ENCODE measurements at regions not wholly inside any gene's neighbourhood (a gene's known extent, or its start where the extent isn't known, plus 50 kb on each side); places are given as distances from the start of the nearest gene placed in this dataset.

DNA sequence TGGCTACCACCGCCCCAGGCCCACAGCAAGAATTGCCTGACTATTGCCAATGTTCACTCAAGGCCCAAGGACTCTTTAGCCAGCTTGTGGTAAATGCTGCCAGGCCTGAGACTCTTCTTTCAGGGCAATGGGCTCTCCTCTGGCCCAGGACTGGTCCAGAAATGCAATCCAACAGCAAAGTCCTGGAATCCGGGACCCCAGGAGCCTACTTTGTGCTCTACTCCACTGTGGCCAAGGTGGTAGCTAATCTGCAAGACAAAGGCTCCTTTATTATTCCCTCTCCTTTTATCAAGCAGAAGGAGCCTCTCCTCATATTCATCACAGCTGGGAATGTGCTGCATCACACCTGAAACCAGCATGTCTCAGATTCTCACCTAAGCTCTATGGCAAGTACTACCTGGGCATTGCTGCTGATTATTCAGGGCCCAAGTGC is 107.6 kb upstream of the PRSS58 start:
- no peak for TF ChIP-seq NFKBIZ (CRISPR knock-in tag; IDR thresholded peaks at IDR 0.05)
- TF ChIP-seq, protein P1, sequence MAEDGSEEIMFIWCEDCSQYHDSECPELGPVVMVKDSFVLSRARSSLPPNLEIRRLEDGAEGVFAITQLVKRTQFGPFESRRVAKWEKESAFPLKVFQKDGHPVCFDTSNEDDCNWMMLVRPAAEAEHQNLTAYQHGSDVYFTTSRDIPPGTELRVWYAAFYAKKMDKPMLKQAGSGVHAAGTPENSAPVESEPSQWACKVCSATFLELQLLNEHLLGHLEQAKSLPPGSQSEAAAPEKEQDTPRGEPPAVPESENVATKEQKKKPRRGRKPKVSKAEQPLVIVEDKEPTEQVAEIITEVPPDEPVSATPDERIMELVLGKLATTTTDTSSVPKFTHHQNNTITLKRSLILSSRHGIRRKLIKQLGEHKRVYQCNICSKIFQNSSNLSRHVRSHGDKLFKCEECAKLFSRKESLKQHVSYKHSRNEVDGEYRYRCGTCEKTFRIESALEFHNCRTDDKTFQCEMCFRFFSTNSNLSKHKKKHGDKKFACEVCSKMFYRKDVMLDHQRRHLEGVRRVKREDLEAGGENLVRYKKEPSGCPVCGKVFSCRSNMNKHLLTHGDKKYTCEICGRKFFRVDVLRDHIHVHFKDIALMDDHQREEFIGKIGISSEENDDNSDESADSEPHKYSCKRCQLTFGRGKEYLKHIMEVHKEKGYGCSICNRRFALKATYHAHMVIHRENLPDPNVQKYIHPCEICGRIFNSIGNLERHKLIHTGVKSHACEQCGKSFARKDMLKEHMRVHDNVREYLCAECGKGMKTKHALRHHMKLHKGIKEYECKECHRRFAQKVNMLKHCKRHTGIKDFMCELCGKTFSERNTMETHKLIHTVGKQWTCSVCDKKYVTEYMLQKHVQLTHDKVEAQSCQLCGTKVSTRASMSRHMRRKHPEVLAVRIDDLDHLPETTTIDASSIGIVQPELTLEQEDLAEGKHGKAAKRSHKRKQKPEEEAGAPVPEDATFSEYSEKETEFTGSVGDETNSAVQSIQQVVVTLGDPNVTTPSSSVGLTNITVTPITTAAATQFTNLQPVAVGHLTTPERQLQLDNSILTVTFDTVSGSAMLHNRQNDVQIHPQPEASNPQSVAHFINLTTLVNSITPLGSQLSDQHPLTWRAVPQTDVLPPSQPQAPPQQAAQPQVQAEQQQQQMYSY (CRISPR knock-in tag; IDR thresholded peaks at IDR 0.05) = no peak
- no peak for TF ChIP-seq POLR2A (IDR thresholded peaks at IDR 0.05; ENCODE audit: insufficient read depth in 1 of 2, low read depth in 2 of 2, low read length in 2 of 2)
- TF ChIP-seq MXI1 (IDR thresholded peaks at IDR 0.05; ENCODE audit: borderline replicate concordance, low read depth, low read length) = no peak
- no peak for TF ChIP-seq YY1 (IDR thresholded peaks at IDR 0.05; ENCODE audit: insufficient read depth, insufficient replicate concordance, low read depth, low read length)
- no peak for TF ChIP-seq ZNF468 (CRISPR knock-in tag; IDR thresholded peaks at IDR 0.05)
- TF ChIP-seq FOXM1 (CRISPR knock-in tag; IDR thresholded peaks at IDR 0.05) = no peak
- no peak for TF ChIP-seq DMAP1 (CRISPR knock-in tag; IDR thresholded peaks at IDR 0.05)
- TF ChIP-seq, protein P2, sequence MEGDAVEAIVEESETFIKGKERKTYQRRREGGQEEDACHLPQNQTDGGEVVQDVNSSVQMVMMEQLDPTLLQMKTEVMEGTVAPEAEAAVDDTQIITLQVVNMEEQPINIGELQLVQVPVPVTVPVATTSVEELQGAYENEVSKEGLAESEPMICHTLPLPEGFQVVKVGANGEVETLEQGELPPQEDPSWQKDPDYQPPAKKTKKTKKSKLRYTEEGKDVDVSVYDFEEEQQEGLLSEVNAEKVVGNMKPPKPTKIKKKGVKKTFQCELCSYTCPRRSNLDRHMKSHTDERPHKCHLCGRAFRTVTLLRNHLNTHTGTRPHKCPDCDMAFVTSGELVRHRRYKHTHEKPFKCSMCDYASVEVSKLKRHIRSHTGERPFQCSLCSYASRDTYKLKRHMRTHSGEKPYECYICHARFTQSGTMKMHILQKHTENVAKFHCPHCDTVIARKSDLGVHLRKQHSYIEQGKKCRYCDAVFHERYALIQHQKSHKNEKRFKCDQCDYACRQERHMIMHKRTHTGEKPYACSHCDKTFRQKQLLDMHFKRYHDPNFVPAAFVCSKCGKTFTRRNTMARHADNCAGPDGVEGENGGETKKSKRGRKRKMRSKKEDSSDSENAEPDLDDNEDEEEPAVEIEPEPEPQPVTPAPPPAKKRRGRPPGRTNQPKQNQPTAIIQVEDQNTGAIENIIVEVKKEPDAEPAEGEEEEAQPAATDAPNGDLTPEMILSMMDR (CRISPR knock-in tag; IDR thresholded peaks at IDR 0.05) = no peak
- no peak for TF ChIP-seq MTA3 (CRISPR knock-in tag; IDR thresholded peaks at IDR 0.05)
- no peak for TF ChIP-seq RARA (CRISPR knock-in tag; IDR thresholded peaks at IDR 0.05)
- TF ChIP-seq, protein P3, sequence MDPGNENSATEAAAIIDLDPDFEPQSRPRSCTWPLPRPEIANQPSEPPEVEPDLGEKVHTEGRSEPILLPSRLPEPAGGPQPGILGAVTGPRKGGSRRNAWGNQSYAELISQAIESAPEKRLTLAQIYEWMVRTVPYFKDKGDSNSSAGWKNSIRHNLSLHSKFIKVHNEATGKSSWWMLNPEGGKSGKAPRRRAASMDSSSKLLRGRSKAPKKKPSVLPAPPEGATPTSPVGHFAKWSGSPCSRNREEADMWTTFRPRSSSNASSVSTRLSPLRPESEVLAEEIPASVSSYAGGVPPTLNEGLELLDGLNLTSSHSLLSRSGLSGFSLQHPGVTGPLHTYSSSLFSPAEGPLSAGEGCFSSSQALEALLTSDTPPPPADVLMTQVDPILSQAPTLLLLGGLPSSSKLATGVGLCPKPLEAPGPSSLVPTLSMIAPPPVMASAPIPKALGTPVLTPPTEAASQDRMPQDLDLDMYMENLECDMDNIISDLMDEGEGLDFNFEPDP (CRISPR knock-in tag; conservative IDR thresholded peaks at IDR 0.05) = no peak
- no peak for TF ChIP-seq TCF7 (IDR thresholded peaks at IDR 0.05; ENCODE audit: low read depth)
- TF ChIP-seq CEBPG (CRISPR knock-in tag; IDR thresholded peaks at IDR 0.05) = no peak
